B cell (primary cell): ENCODE measurements at regions not wholly inside any gene's neighbourhood (a gene's known extent, or its start where the extent isn't known, plus 50 kb on each side); places are given as distances from the start of the nearest gene placed in this dataset.

Experiments used
- ATAC-seq: fragments of 200-7000 bp; cut with Tn5 transposase; one replicate; pipeline ENCODE4 v1.10.0; 2021; ENCODE audit warnings: low read depth, mild to moderate bottlenecking, moderate number of reproducible peaks, moderate library complexity
- CTCF ChIA-PET: fragments of 350-600 bp; sonication (Branson Sonifier 250); formaldehyde crosslinking; loops from one replicate; lab custom pipeline; 2021; ENCODE audit warnings: antibody characterized with exemption, inconsistent platforms; lab: Charles Lee
- POLR2A ChIA-PET: fragments of 350-600 bp; sonication (Branson Sonifier 250); formaldehyde crosslinking; loops from one replicate; lab custom pipeline; 2021; ENCODE audit warnings: antibody characterized with exemption; lab: Charles Lee
- DNase-seq: peaks from one replicate; pipeline ENCODE4 v3.0.0; 2013
- H2AFZ ChIP-seq: 2 replicates; pipeline ENCODE4 v1.6.1; 2012; ENCODE audit warnings: mild to moderate bottlenecking, low read depth, low read length; ENCODE audit not compliant: insufficient read depth, poor library complexity, severe bottlenecking
- H3K27ac ChIP-seq, 2 donors: 1 replicate in 1 of 2; 2 replicates in 1 of 2; pipeline ENCODE4 v1.5.1; 2012 to 2013; ENCODE audit warnings: low read length in 2 of 2, mild to moderate bottlenecking in 2 of 2, moderate library complexity in 1 of 2
- H3K27me3 ChIP-seq, 4 experiments: fragments of 200-600 bp in 1 of 4; sonication (generic) in 1 of 4; replicated peaks in 1 of 4; 1 replicate in 2 of 4; 2 replicates in 2 of 4; pipeline versions ENCODE4 v1.6.1 to v1.7.0; 2013 to 2016; ENCODE audit warnings: low read length in 3 of 4, mild to moderate bottlenecking in 2 of 4, mixed read lengths in 1 of 4, moderate library complexity in 1 of 4; ENCODE audit not compliant: insufficient read depth in 4 of 4, control insufficient read depth in 3 of 4; ENCODE audit errors: control extremely low read depth in 1 of 4
- H3K36me3 ChIP-seq, 2 experiments: replicated peaks in 1 of 2; 1 replicate in 1 of 2; 2 replicates in 1 of 2; pipeline versions ENCODE4 v1.6.1 to v1.7.1; 2013; ENCODE audit warnings: low read length in 1 of 2; ENCODE audit not compliant: insufficient read depth in 2 of 2, control insufficient read depth in 1 of 2; ENCODE audit errors: control extremely low read depth in 1 of 2, extremely low read depth in 1 of 2
- H3K4me1 ChIP-seq, 2 donors: fragments of 200-600 bp in 1 of 2; sonication (generic) in 1 of 2; 1 replicate in 1 of 2; 2 replicates in 1 of 2; pipeline versions ENCODE4 v1.5.1 to v1.6.1; 2013 to 2017; ENCODE audit warnings: low read length in 2 of 2; ENCODE audit not compliant: control insufficient read depth in 2 of 2, insufficient read depth in 2 of 2
- H3K4me2 ChIP-seq: replicated peaks from 2 replicates; pipeline ENCODE3; 2012; ENCODE audit warnings: mild to moderate bottlenecking, low read depth, low read length; ENCODE audit not compliant: poor library complexity, severe bottlenecking
- H3K4me3 ChIP-seq, 5 experiments: fragments of 200-600 bp in 1 of 5; sonication (generic) in 1 of 5; 1 replicate in 3 of 5; 2 replicates in 2 of 5; pipeline versions ENCODE4 v1.5.1 to v1.7.0; 2011 to 2016; ENCODE audit warnings: low read length in 4 of 5, mild to moderate bottlenecking in 4 of 5, low read depth in 2 of 5, control low read depth in 1 of 5, moderate library complexity in 1 of 5; ENCODE audit not compliant: insufficient read depth in 1 of 5; ENCODE audit errors: control extremely low read depth in 1 of 5, extremely low read depth in 1 of 5
- H3K79me2 ChIP-seq: fragments of 200-600 bp; sonication (generic); one replicate; pipeline ENCODE4 v1.6.0; 2016; ENCODE audit warnings: low read length; ENCODE audit not compliant: control insufficient read depth, insufficient read depth
- H3K9ac ChIP-seq: fragments of 200-600 bp; sonication (generic); 2 replicates; pipeline ENCODE4 v1.6.1; 2017; ENCODE audit warnings: mild to moderate bottlenecking, low read length, moderate library complexity
- H3K9me3 ChIP-seq, 3 donors: one replicate each; pipeline versions ENCODE4 v1.6.1 to v1.7.1; 2013; ENCODE audit warnings: low read length in 2 of 3; ENCODE audit not compliant: control insufficient read depth in 2 of 3, insufficient read depth in 1 of 3; ENCODE audit errors: control extremely low read depth in 1 of 3
- H4K20me1 ChIP-seq: 2 replicates; pipeline ENCODE4 v1.6.0; 2012; ENCODE audit warnings: mild to moderate bottlenecking, low read length; ENCODE audit not compliant: insufficient read depth, control insufficient read depth, poor library complexity, severe bottlenecking
- H3K27ac Mint-ChIP-seq: one replicate; pipeline ENCODE4 v1.8.0; 2021; ENCODE audit warnings: mixed read lengths
- H3K27me3 Mint-ChIP-seq: one replicate; pipeline ENCODE4 v1.8.0; 2021; ENCODE audit warnings: mixed read lengths
- H3K4me1 Mint-ChIP-seq: one replicate; pipeline ENCODE4 v1.8.0; 2021; ENCODE audit warnings: mixed read lengths
- H3K4me3 Mint-ChIP-seq: one replicate; pipeline ENCODE4 v1.8.0; 2021; ENCODE audit warnings: mixed read lengths
- H3K9me3 Mint-ChIP-seq: one replicate; pipeline ENCODE4 v1.8.0; 2022; ENCODE audit warnings: mixed read lengths; ENCODE audit not compliant: insufficient read depth
- EZH2 ChIP-seq: IDR thresholded peaks from 2 replicates; pipeline ENCODE4 v1.6.1; 2012; ENCODE audit warnings: borderline replicate concordance, low read depth, mild to moderate bottlenecking, moderate library complexity, low read length; ENCODE audit not compliant: insufficient read depth, poor library complexity, severe bottlenecking
- WGBS: methylation state at CpG from one replicate; pipeline ENCODE4 v1.1.5; 2013; ENCODE audit warnings: missing lambda C conversion rate; ENCODE audit not compliant: insufficient coverage; 5-methylcytosine and 5-hydroxymethylcytosine counted together
- intact Hi-C: fragments of 100-400 bp; cut with micrococcal nuclease; formaldehyde crosslinking; loops from one replicate; pipeline ENCODE4 v1.10.0; 2022
- TF ChIP-seq, protein P1 (sequence below): fragments of 200-600 bp; IDR thresholded peaks from one replicate; pipeline ENCODE4 v1.8.0; 2022; ENCODE audit warnings: antibody characterized with exemption, mild to moderate bottlenecking

GRCh38 chr9:99341686-99342085 is 119.6 kb downstream of the SEC61B start:
- WGBS, result 100% methylated on average over 4 of the region's 5 CpGs
- Histone ChIP-seq H2AFZ (no peak overlapping the region), H3K79me2 (no peaks in the 10 kb centered on the region), H3K27ac (no peak overlapping the region), H3K4me2 (no peak overlapping the region), H3K36me3 (no peaks in the 10 kb centered on the region), H3K4me3 (no peak overlapping the region), H3K4me1 (no peaks in the 10 kb centered on the region), H4K20me1 (no peaks in the 10 kb centered on the region), H3K9ac (no peak overlapping the region), H3K9me3 (no peaks in the 10 kb centered on the region), H3K27me3 (peaks cover 0 to 2% (median 0%) of the 10 kb centered on the region in 4 experiments)
- ChIA-PET CTCF (no interaction called here), POLR2A (no interaction called here)
- intact Hi-C loops, result no loop called here
- Mint-ChIP-seq H3K27me3 (peaks cover 13% of the 10 kb centered on the region), H3K9me3 (no peaks in the 10 kb centered on the region), H3K4me3 (no peak overlapping the region), H3K27ac (no peak overlapping the region), H3K4me1 (no peaks in the 10 kb centered on the region)
- DNase-seq (no peak), ATAC-seq (no peak)
- TF ChIP-seq EZH2, result no peak

- CTCF ChIA-PET, result no interaction called here
- H3K27ac Mint-ChIP-seq, result no peak overlapping the region
- intact Hi-C loops, result no loop called here
These were observed 123.4 kb downstream of the SEC61B start for GRCh38 chr9:99345451-99345850.

More at GRCh38 chr9:99345451-99345850, 123.4 kb downstream of the SEC61B start:
- Histone ChIP-seq H4K20me1 (no peaks in the 10 kb centered on the region), H3K79me2 (no peaks in the 10 kb centered on the region), H3K9ac (no peak overlapping the region), H3K27me3 (peaks cover 0 to 2% (median 0%) of the 10 kb centered on the region in 4 experiments), H3K36me3 (no peaks in the 10 kb centered on the region), H2AFZ (no peak overlapping the region), H3K9me3 (no peaks in the 10 kb centered on the region), H3K4me1 (no peaks in the 10 kb centered on the region), H3K4me3 (no peak overlapping the region), H3K4me2 (no peak overlapping the region), H3K27ac (no peak overlapping the region)
- ATAC-seq, result no peak
- Mint-ChIP-seq H3K4me3 (no peak overlapping the region), H3K27me3 (peaks cover 9% of the 10 kb centered on the region), H3K9me3 (no peaks in the 10 kb centered on the region), H3K4me1 (no peaks in the 10 kb centered on the region)
- POLR2A ChIA-PET, result no interaction called here
- no peak for TF ChIP-seq EZH2
- TF ChIP-seq, protein P1, sequence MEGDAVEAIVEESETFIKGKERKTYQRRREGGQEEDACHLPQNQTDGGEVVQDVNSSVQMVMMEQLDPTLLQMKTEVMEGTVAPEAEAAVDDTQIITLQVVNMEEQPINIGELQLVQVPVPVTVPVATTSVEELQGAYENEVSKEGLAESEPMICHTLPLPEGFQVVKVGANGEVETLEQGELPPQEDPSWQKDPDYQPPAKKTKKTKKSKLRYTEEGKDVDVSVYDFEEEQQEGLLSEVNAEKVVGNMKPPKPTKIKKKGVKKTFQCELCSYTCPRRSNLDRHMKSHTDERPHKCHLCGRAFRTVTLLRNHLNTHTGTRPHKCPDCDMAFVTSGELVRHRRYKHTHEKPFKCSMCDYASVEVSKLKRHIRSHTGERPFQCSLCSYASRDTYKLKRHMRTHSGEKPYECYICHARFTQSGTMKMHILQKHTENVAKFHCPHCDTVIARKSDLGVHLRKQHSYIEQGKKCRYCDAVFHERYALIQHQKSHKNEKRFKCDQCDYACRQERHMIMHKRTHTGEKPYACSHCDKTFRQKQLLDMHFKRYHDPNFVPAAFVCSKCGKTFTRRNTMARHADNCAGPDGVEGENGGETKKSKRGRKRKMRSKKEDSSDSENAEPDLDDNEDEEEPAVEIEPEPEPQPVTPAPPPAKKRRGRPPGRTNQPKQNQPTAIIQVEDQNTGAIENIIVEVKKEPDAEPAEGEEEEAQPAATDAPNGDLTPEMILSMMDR, result no peak
- WGBS, result no CpG with 5 or more reads among the region's 1 CpG
- DNase-seq, result no peak
